Panc1 (cell line): ENCODE measurements at regions not wholly inside any gene's neighbourhood (a gene's known extent, or its start where the extent isn't known, plus 50 kb on each side); places are given as distances from the start of the nearest gene placed in this dataset.

Experiments
- ATAC-seq: fragments of 200-7000 bp; cut with Tn5 transposase; 2 replicates; pipeline ENCODE4 v1.9.1; 2020; ENCODE audit warnings: mild to moderate bottlenecking, moderate library complexity
- BruUV-seq: library from RNA; stranded (reverse); fragments of 400-500 nt; replicated peaks from 2 replicates; lab custom pipeline; 2021; lab: Mats Ljungman, UMichigan
- CTCF ChIA-PET: fragments of 300-600 bp; sonication (Branson Sonifier 250); formaldehyde crosslinking; loops from one replicate; lab custom pipeline; 2022; ENCODE audit warnings: antibody characterized with exemption; lab: Charles Lee
- POLR2A ChIA-PET: fragments of 300-600 bp; sonication (Branson Sonifier 250); formaldehyde crosslinking; loops from one replicate; lab custom pipeline; 2022; ENCODE audit warnings: antibody characterized with exemption; lab: Charles Lee
- DNase-seq: peaks from one replicate; pipeline ENCODE4 v3.0.0-alpha.2; 2010; ENCODE audit warnings: low read depth, low spot score
- H3K27ac ChIP-seq: 2 replicates; pipeline ENCODE4 v1.5.1; 2011; ENCODE audit warnings: mild to moderate bottlenecking, low read length, inconsistent platforms
- H3K27me3 ChIP-seq: fragments of 200-500 bp; sonication (Bioruptor generic); 2 replicates; pipeline ENCODE4 v1.6.0; 2014; ENCODE audit warnings: low read length, inconsistent platforms; ENCODE audit not compliant: control insufficient read depth, insufficient read depth
- H3K36me3 ChIP-seq: fragments of 200-500 bp; sonication (Bioruptor generic); 2 replicates; pipeline ENCODE4 v1.5.1; 2014; ENCODE audit warnings: inconsistent platforms, mild to moderate bottlenecking, low read length, moderate library complexity; ENCODE audit not compliant: control insufficient read depth, insufficient read depth
- H3K4me1 ChIP-seq: 2 replicates; pipeline ENCODE4 v1.5.1; 2011; ENCODE audit warnings: inconsistent platforms, mild to moderate bottlenecking, low read length, moderate library complexity; ENCODE audit not compliant: control insufficient read depth, insufficient read depth
- H3K4me3 ChIP-seq, 2 experiments: 2 replicates each; pipeline ENCODE4 v1.5.1; 2011 to 2012; ENCODE audit warnings: low read depth in 2 of 2, low read length in 2 of 2, mild to moderate bottlenecking in 2 of 2, inconsistent platforms in 1 of 2, moderate library complexity in 1 of 2
- H3K9me3 ChIP-seq: fragments of 200-500 bp; sonication (Bioruptor generic); 2 replicates; pipeline ENCODE4 v1.5.1; 2014; ENCODE audit warnings: low read depth, mild to moderate bottlenecking, inconsistent platforms, low read length, moderate library complexity; ENCODE audit not compliant: control insufficient read depth, insufficient read depth
- POLR2AphosphoS5 ChIP-seq: IDR thresholded peaks from 2 replicates; pipeline ENCODE4 v1.6.1; 2012; ENCODE audit warnings: mild to moderate bottlenecking, low read depth, low read length, moderate library complexity
- SIN3A ChIP-seq: IDR thresholded peaks from 2 replicates; pipeline ENCODE4 v1.6.1; 2012; ENCODE audit warnings: low read depth, mild to moderate bottlenecking, low read length, moderate library complexity, borderline replicate concordance; ENCODE audit not compliant: insufficient read depth
- TCF7L2 ChIP-seq: IDR thresholded peaks from 2 replicates; pipeline ENCODE4 v1.6.1; 2011; ENCODE audit warnings: mild to moderate bottlenecking, low read depth, low read length, inconsistent platforms
- in situ Hi-C: cut with HindIII; loops from 2 replicates; pipeline ENCODE4 v1.10.0; 2016; ENCODE audit warnings: low sequenced_read_pairs, low pct_unique_long_range_greater_than_20kb
- intact Hi-C: fragments of 100-400 bp; cut with micrococcal nuclease; formaldehyde crosslinking; loops from one replicate; pipeline ENCODE4 v1.10.0; 2022; ENCODE audit not compliant: unreplicated experiment
- TF ChIP-seq, protein P1 (sequence below): fragments of 450-650 bp; IDR thresholded peaks from 2 replicates; pipeline ENCODE4 v1.5.1; 2017; ENCODE audit warnings: mild to moderate bottlenecking
- TF ChIP-seq, protein P2 (sequence below), 2 experiments: IDR thresholded peaks; 2 replicates each; pipeline ENCODE4 v1.6.1; 2011 to 2012; ENCODE audit warnings: low read depth in 2 of 2, control low read depth in 1 of 2, low read length in 1 of 2, mild to moderate bottlenecking in 1 of 2, moderate library complexity in 1 of 2; ENCODE audit not compliant: insufficient read depth in 1 of 2

DNA sequence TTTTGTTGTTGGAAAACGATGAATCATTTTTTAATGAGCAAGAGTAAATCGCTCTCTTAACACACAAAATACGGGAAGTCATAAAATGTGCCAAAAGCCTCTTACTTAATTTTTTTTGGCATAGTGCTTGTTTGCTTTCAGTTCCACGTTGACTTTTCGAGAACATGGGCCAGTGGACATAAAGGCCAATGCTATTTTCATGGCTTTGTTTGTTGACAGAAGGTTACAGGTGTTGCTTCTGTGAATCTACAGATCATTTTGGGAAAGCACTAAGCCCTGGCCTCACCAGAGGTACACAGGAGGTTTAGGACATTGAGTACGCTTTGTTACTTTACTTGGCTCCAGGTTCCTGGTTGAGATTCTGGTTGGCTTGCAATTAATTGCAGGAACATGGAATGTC, 199.4 kb upstream of the HMCN1 start:
- ChIA-PET POLR2A (no interaction called here), CTCF (no interaction called here)
- Histone ChIP-seq H3K27me3 (no peaks in the 10 kb centered on the region), H3K27ac (no peak overlapping the region), H3K4me1 (no peaks in the 10 kb centered on the region; the same call in 1 of the 2 replicates), H3K9me3 (no peaks in the 10 kb centered on the region; the same call in 1 of the 2 replicates), H3K36me3 (no peaks in the 10 kb centered on the region), H3K4me3 (no peak overlapping the region)
- TF ChIP-seq TCF7L2 (0 out of 2 replicates have a peak, but pooled peaks have one; percentile 48), SIN3A (no peak)
- TF ChIP-seq, protein P1, sequence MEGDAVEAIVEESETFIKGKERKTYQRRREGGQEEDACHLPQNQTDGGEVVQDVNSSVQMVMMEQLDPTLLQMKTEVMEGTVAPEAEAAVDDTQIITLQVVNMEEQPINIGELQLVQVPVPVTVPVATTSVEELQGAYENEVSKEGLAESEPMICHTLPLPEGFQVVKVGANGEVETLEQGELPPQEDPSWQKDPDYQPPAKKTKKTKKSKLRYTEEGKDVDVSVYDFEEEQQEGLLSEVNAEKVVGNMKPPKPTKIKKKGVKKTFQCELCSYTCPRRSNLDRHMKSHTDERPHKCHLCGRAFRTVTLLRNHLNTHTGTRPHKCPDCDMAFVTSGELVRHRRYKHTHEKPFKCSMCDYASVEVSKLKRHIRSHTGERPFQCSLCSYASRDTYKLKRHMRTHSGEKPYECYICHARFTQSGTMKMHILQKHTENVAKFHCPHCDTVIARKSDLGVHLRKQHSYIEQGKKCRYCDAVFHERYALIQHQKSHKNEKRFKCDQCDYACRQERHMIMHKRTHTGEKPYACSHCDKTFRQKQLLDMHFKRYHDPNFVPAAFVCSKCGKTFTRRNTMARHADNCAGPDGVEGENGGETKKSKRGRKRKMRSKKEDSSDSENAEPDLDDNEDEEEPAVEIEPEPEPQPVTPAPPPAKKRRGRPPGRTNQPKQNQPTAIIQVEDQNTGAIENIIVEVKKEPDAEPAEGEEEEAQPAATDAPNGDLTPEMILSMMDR = no peak
- TF ChIP-seq, protein P2, sequence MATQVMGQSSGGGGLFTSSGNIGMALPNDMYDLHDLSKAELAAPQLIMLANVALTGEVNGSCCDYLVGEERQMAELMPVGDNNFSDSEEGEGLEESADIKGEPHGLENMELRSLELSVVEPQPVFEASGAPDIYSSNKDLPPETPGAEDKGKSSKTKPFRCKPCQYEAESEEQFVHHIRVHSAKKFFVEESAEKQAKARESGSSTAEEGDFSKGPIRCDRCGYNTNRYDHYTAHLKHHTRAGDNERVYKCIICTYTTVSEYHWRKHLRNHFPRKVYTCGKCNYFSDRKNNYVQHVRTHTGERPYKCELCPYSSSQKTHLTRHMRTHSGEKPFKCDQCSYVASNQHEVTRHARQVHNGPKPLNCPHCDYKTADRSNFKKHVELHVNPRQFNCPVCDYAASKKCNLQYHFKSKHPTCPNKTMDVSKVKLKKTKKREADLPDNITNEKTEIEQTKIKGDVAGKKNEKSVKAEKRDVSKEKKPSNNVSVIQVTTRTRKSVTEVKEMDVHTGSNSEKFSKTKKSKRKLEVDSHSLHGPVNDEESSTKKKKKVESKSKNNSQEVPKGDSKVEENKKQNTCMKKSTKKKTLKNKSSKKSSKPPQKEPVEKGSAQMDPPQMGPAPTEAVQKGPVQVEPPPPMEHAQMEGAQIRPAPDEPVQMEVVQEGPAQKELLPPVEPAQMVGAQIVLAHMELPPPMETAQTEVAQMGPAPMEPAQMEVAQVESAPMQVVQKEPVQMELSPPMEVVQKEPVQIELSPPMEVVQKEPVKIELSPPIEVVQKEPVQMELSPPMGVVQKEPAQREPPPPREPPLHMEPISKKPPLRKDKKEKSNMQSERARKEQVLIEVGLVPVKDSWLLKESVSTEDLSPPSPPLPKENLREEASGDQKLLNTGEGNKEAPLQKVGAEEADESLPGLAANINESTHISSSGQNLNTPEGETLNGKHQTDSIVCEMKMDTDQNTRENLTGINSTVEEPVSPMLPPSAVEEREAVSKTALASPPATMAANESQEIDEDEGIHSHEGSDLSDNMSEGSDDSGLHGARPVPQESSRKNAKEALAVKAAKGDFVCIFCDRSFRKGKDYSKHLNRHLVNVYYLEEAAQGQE (IDR thresholded peaks at IDR 0.05; ENCODE audit: insufficient read depth in 1 of 2, low read depth in 2 of 2, low read length in 1 of 2) = no peak
- DNase-seq (no peak), ATAC-seq (no peak)
- intact Hi-C loops = no loop called here
- no TSS peak for BruUV-seq
- in situ Hi-C loops = no loop called here

DNA sequence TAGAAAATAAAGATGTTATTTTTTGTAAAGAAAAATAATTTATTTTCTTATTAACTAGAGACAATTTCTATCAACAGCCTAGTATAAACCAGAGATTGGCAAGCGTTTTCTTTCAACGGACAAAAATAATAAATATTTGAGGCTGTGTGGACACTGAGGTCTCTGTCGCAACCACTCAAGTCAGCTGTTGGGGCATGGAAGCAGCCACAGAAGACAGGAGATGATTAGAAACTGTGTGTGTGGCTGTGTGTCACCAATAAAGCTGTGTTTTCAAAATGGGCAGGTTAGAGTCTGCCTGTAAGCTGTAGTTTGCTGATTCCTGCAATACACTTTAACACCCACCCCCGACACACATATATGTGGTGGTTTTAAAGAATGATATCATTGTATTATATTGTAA, 200.6 kb upstream of the HMCN1 start:
- no peaks in the 10 kb centered on the region; the same call in 1 of the 2 replicates for H3K9me3 ChIP-seq
- H3K4me1 ChIP-seq = no peaks in the 10 kb centered on the region; the same call in 1 of the 2 replicates
- in situ Hi-C loops = no loop called here
- ChIA-PET CTCF (no interaction called here), POLR2A (no interaction called here)
- ATAC-seq (no peak), DNase-seq (no peak)
- H3K27me3 ChIP-seq = no peaks in the 10 kb centered on the region
- no TSS peak for BruUV-seq
- no peak overlapping the region for H3K27ac ChIP-seq
- H3K36me3 ChIP-seq = no peaks in the 10 kb centered on the region
- intact Hi-C loops = no loop called here
- H3K4me3 ChIP-seq = no peak overlapping the region
- TF ChIP-seq, protein P2 (IDR thresholded peaks at IDR 0.05; ENCODE audit: insufficient read depth in 1 of 2, low read depth in 2 of 2, low read length in 1 of 2) = no peak
- TF ChIP-seq TCF7L2 = no peak
- TF ChIP-seq, protein P1 = no peak
- no peak for TF ChIP-seq POLR2AphosphoS5
- TF ChIP-seq SIN3A = no peak
